ENCODE measurements at regions not wholly inside any gene's neighbourhood (a gene's known extent, or its start where the extent isn't known, plus 50 kb on each side); places are given as distances from the start of the nearest gene placed in this dataset.

- Histone ChIP-seq H3K56ac (ENCODE audit: insufficient read length, low read depth, low read length) (no peak overlapping the region), H3K4me1 (ENCODE audit: insufficient read depth, low read length) (no peaks in the 10 kb centered on the region; the same call in 1 of the 2 replicates), H3K23ac (ENCODE audit: insufficient read length, low read depth, low read length) (no peak overlapping the region), H3K14ac (ENCODE audit: insufficient read depth, low read length) (no peak overlapping the region), H4K91ac (ENCODE audit: insufficient read length, low read depth, low read length) (no peak overlapping the region), H3K23me2 (ENCODE audit: insufficient read length, low read depth, low read length, poor library complexity, severe bottlenecking) (no peaks in the 10 kb centered on the region), H2BK12ac (ENCODE audit: insufficient read length, low read depth, low read length) (no peak overlapping the region), H3K79me1 (ENCODE audit: insufficient read depth, low read depth, low read length, poor library complexity, severe bottlenecking) (no peaks in the 10 kb centered on the region), H2BK15ac (ENCODE audit: low read depth, low read length) (no peak overlapping the region), H2BK5ac (ENCODE audit: insufficient read length, low read length) (no peak overlapping the region), H3K18ac (ENCODE audit: insufficient read length, low read depth, low read length) (no peak overlapping the region), H4K8ac (replicated peaks; ENCODE audit: insufficient read length, low read depth, low read length) (no peak overlapping the region), H2BK120ac (ENCODE audit: low read depth, low read length, poor library complexity, severe bottlenecking) (no peak overlapping the region), H3K27me3 (ENCODE audit: insufficient read depth, low read length) (no peaks in the 10 kb centered on the region), H3K27ac (ENCODE audit: insufficient read length, low read depth, low read length) (no peak overlapping the region), H4K20me1 (ENCODE audit: control insufficient read depth, insufficient read depth, insufficient read length) (no peaks in the 10 kb centered on the region), H2AFZ (ENCODE audit: low read length) (no peak overlapping the region), H2BK20ac (ENCODE audit: low read depth, low read length, poor library complexity, severe bottlenecking) (no peak overlapping the region), H3K79me2 (ENCODE audit: insufficient read depth, low read length) (no peaks in the 10 kb centered on the region), H3K4me2 (ENCODE audit: insufficient read depth, insufficient read length, low read length) (no peak overlapping the region), H3K9ac (ENCODE audit: extremely low read depth, insufficient read length, low read length) (no peak overlapping the region), H4K5ac (ENCODE audit: insufficient read length, low read depth, low read length) (no peak overlapping the region), H3T11ph (ENCODE audit: low read length) (no peak overlapping the region), H3K9me3 (ENCODE audit: control insufficient read depth, low read depth, low read length) (no peaks in the 10 kb centered on the region), H2AK5ac (ENCODE audit: insufficient read length, low read length) (no peak overlapping the region), H3K4ac (ENCODE audit: low read depth, low read length) (no peak overlapping the region)
- Mint-ChIP-seq H3K27ac (no peak overlapping the region; a peak in 1 of 7 replicates), H3K4me1 (no peaks in the 10 kb centered on the region), H3K36me3 (ENCODE audit: insufficient read depth in 1 of 3, low read depth in 3 of 3) (no peaks in the 10 kb centered on the region), H3K4me3 (no peak overlapping the region), H3K9me3 (no peaks in the 10 kb centered on the region), H3K27me3 (ENCODE audit: low read depth) (no peaks in the 10 kb centered on the region)
- DNase-seq: no peak
- TF ChIP-seq, protein P1, sequence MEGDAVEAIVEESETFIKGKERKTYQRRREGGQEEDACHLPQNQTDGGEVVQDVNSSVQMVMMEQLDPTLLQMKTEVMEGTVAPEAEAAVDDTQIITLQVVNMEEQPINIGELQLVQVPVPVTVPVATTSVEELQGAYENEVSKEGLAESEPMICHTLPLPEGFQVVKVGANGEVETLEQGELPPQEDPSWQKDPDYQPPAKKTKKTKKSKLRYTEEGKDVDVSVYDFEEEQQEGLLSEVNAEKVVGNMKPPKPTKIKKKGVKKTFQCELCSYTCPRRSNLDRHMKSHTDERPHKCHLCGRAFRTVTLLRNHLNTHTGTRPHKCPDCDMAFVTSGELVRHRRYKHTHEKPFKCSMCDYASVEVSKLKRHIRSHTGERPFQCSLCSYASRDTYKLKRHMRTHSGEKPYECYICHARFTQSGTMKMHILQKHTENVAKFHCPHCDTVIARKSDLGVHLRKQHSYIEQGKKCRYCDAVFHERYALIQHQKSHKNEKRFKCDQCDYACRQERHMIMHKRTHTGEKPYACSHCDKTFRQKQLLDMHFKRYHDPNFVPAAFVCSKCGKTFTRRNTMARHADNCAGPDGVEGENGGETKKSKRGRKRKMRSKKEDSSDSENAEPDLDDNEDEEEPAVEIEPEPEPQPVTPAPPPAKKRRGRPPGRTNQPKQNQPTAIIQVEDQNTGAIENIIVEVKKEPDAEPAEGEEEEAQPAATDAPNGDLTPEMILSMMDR (conservative IDR thresholded peaks at IDR 0.05): no peak
- no CpG with 5 or more reads among the region's 2 CpGs for WGBS (ENCODE audit: extremely low coverage, insufficient read length, low lambda C conversion rate)
Observed at GRCh38 chr20:12223057-12223456, 305.4 kb downstream of the BTBD3 start.
